HG03280 (cell line): ENCODE measurements at regions not wholly inside any gene's neighbourhood (a gene's known extent, or its start where the extent isn't known, plus 50 kb on each side); places are given as distances from the start of the nearest gene placed in this dataset.

Source experiments
- ATAC-seq: cut with Tn5 transposase; IDR thresholded peaks from one replicate; pipeline ENCODE4 v1.9.1; 2021; ENCODE audit warnings: mild to moderate bottlenecking, moderate library complexity; ENCODE audit not compliant: unreplicated experiment

GRCh38 chr14:42480255-42480654 is 873.6 kb downstream of the LRFN5 start:
- ATAC-seq: no peak

DNA sequence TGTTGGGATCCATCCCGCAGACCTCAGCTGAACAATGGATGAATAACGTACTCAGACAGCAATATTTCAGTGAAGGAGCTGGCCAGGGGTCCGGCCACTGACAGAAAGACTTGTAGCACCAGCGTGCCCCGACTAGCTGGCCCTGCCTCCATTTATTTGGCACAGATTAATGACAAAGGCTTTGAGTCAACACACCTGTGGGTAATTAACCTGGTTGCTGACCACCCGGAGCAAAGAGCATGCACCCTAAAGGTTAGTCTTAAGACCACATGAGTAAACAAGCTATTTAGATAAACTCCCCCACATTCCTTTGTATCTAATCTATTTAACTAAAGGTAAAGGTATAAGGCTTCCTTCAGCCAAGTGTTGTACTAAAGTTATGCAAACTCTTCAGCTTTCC is 868.6 kb downstream of the LRFN5 start:
- ATAC-seq: no peak

DNA sequence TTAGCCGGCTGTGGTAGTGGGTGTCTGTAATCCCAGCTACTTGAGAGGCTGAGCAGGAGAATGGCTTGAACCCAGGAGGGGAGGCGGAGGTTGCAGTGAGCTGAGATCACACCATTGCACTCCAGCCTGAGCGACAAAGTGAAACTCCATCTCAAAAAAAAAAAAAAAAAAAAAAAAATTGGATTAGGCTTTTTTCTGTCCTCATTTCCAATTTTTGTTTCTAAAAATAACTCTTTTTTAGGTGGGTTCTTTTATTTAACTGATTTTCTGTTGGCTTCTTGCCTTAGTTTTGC is 863.7 kb downstream of the LRFN5 start:
- no peak for ATAC-seq

DNA sequence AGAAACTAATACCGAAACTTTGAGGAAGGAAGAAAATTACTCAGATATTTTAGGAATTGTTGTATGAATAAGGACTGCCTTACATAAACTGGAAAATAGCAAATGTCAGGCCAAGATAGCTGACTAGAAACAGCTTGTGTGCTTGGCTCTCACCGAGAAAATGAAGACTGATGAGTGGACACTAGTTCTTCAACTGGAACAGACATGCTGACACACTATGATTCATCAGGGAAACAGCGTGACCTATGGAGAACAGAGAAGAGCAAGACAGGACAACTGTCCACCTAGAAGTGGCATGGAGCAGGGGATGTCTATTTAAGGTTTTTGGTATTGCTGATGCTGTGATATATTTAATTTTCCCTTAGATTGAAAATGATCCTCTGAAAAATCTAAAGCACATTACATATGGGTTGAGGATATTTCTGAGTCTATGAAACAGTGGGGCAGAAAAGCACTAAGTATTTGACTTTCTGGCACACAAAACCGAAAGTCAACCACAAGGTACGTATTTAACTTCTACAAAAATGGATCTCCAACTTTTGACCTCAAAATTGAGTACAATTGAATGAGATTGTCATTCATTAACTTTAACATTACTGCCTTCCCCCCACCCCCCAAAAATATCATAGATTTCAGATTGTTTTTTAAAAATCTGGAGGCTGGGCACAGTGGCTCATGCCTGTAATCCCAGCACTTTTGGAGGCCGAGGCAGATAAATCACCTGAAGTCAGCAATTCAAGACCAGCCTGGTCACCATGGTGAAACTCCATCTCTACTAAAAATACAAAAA is 863.2 kb downstream of the LRFN5 start:
- ATAC-seq: no peak

GRCh38 chr14:42460673-42461072 is 854.0 kb downstream of the LRFN5 start:
- no peak for ATAC-seq

DNA sequence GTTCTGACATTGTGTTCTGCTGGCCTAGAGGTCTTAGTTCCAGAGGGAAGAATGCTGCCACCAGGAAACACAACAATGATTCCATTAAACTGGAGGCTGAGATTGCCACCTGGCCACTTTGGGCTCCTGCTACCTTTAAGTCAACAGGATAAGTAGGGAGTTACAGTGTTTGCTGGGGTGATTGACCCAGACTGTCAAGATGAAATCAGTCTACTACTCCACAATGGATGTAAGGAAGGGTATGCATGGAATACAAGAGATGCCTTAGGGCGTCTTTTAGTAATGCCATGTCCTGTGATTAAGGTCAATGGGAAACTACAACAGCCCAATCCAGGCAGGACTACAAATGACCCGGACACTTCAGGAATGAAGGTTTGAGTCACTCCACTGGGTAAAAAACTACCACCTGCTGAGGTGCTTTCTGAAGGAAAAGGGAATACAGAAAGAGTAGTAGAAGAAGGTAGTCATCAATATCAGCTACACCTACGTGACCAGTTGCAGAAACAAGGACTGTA is 852.6 kb downstream of the LRFN5 start:
- no peak for ATAC-seq

- ATAC-seq: no peak
These were observed 834.9 kb downstream of the LRFN5 start for GRCh38 chr14:42441615-42442014.

DNA sequence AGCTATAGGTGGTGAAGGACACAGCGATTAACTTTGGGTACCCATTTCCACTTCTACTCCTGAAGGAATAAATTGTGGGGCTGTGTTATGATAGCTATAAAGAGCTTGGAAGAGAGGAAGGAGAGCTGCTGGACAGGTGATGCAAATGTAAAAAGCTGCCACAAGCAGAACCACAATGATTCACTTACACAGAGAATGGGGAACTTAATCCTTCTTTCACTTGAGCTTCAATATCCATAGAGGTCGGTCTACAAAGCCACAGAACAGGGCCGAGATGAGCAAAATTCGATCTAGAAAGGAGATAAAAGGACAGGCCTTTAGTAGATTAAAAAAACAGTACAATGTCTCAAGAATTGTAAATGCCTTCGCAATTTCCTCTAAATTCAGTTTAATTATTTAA is 831.1 kb downstream of the LRFN5 start:
- ATAC-seq: no peak

DNA sequence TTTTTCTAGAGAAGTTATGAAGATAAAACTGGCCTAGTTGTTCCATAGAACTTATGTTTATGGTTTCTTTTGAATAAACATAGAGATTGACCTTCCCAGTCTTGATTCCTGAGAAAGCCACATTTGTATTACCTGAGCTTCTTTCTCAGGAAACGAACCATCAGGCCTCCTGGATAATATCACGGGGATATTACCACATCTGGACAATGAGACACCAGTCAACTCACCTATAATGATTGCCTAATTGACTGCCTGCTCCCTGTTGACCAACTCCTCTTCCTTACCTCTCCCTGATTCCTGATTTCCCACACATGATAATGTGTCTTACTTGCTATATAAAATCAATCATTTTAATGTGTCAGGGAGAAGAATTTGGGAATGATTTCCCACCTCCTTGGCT is 822.7 kb downstream of the LRFN5 start:
- no peak for ATAC-seq

DNA sequence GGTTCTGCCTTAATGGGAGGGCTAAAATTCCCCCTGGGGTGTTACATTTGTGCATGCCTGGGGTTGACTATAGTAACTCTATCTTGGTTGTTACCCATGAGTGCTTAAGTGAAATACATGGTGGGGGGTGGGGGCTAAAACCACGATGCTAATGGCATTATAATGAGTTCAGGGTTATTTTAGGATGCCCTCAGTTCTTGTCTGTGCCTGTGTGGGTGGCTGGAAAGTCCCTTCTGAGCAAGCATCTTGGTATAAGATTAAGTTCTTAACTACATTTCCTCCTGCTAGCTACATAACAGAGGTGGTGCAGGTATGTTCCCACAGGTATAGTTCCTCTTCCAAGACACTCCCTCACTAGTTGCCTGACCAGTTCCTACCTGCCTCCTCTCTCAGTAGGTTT is 822.3 kb downstream of the LRFN5 start:
- ATAC-seq: peak; percentile 97

DNA sequence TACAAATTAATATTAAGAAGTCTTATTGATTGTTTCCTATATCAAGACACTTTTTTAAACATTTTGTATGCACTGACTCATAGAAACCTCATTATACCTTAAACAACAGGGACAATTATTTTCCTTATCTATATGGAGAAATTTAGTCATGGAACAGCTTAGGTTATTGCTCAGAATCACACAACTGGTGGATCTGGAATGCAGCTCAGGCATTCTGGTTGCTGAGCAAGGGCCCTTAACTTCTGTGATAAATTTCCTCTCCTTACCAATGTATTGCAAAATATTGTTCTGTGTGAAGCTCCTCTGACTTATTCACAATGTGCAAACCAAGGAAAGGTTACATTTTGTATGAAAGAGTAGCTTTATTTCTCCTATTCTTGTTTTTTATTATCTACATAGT is 817.8 kb downstream of the LRFN5 start:
- ATAC-seq: no peak

DNA sequence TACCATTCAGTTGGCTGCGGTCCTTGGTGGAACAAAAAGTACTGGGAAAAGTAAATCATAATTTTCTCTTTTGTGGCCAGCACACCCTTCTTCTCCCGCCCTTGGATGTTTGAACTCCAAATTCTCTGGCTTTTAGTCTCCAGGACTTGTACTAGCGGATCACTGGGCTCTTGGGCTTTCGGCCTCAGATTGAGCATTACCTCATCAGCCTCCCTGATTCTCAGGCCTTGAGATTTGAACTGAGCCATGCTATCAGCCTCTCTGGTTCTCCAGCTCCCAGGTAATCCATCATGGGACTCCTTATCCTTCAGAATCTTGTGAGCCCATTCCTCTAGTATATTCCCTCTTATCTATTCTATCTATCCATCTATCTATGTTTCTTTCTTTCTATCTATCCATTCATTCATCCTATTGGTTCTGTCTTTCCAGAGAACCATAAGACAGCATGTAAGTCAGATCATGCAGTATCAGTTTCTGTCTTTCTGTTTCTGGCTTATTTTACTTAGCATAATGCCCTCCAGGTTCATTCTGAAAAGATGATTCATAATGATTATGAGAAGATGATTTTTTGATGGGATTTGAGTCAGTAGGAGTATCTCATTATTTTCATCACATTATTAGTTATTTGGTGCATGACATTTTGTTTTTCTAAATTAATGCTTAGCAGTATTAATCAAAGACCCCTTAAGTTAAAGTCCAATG is 814.9 kb downstream of the LRFN5 start:
- no peak for ATAC-seq

- ATAC-seq: no peak
These were observed 813.4 kb downstream of the LRFN5 start for GRCh38 chr14:42420071-42420470.

DNA sequence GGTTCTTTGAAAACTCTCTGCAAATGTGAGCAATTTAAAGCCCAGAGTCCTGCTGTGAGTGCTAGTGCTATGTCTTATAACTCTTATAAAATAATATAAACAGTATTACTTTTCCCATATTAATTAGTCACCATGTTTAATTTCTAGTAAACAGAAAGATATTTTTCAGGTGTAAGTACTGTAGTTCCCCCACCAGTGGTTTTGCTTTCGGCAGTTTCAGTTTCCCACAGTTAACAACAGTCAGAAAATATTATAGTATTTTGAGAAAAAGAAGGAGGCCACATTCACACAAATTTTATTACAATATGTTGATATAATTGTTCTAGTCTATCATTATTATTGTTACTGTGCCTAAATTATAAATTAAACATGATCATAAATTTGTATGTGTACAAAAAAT is 800.5 kb downstream of the LRFN5 start:
- no peak for ATAC-seq

DNA sequence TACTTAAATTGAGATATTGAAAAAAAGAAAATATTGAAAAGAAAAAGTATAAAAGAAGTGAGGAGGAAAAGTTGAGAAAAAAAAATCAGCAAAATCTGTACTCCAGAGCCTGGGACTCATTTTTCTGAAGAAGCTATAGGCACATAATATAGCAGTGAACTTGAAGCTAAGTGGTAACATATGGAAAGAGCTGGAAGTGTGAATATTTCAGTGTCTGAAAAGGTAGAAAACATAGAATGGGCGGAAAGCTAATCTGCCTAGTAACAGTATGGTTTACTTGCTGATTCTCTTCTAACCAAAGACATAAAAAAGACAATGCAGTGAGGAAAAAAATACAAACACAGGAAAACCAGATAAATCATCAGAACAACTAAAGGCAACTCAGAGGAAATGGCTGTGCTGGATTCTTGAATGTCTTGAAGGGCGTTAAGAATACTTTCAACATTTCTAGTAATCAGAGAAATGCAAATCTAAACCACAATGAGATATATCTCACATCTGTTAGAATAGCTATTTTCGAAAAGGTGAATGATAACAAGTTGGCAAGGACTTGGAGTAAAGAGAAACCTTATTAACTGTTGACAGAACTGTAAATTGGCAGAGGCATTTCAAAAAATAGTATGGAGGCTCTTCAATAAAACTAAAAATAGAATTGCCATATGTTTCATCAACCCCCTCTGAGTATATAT is 784.6 kb downstream of the LRFN5 start:
- peak; percentile 87 for ATAC-seq

GRCh38 chr14:42378880-42379279 is 772.2 kb downstream of the LRFN5 start:
- ATAC-seq: no peak

DNA sequence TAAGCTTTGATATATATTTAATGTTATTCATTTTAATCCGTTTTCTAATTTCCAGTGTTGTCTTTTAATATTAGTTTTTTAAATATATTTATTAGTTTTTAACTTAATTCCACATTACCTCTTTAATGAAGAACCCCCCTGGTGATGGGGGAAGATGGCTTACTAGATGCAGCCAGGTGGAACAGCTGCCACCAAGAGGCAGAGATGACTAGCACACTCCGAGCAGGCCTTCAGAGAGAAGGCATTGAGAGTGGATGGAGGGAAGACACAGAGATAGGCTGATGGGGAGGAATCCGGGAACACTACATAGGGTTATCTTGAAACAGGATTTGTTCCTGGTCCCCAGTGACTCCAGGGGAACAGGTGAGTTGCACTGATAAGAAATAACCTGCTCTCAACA is 771.6 kb downstream of the LRFN5 start:
- ATAC-seq: no peak

GRCh38 chr14:42374332-42374731 is 767.7 kb downstream of the LRFN5 start:
- ATAC-seq: no peak

DNA sequence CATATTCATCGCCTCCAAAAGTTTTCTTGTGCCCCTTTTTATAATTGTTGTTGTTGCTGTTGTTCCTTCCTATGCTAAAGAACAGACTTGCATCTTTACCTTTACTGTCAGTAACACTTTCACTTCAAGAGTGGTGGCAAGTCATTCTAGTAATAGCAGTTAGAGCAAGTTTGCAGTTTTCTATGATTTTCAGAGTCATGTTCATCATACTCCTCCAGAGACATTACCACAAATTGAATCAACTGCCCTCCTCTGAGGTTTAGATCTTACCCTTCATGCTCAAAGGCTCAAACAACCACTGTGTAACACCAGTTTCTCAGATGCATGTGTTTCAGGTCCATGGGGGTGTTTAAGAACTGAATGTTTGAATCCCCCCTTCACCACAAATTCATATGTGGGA is 763.4 kb downstream of the LRFN5 start:
- ATAC-seq: no peak

GRCh38 chr14:42368234-42368633 is 761.6 kb downstream of the LRFN5 start:
- ATAC-seq: no peak

DNA sequence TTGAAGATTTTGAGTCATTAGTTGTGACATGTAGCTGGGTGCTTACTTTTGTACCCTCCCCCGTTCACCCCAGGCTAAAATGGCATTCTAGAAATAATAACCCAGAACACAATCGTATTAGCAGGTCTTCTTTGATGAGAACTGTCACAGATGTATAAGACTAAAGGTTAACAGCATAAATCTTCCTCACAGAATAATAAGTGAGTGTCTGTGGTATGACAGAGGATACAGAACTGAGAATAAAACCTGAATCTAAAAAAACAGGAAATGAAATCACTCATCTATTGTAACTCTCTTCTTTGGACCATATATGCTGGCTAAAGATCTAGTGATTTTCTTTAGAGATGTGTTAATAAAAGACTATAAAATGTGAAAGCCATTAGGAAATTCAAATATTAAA is 746.6 kb downstream of the LRFN5 start:
- peak; percentile 74 for ATAC-seq

GRCh38 chr14:42335918-42336317 is 729.2 kb downstream of the LRFN5 start:
- no peak for ATAC-seq
